ENCODE measurements at regions not wholly inside any gene's neighbourhood (a gene's known extent, or its start where the extent isn't known, plus 50 kb on each side); places are given as distances from the start of the nearest gene placed in this dataset.
"Not testable (repeated sequence)": the region's sequence is repeated elsewhere in the genome, so short reads cannot be mapped to it uniquely, and the experiment has no call there.

- DNase-seq, result no peak
Observed at GRCh38 chr16:11416228-11417001, 71.2 kb downstream of the RMI2 start.

- no peak for DNase-seq
Observed at GRCh38 chr16:11417487-11417886, 72.2 kb downstream of the RMI2 start.

GRCh38 chr16:11418506-11418905 is 73.2 kb downstream of the RMI2 start:
- DNase-seq, result no peak

GRCh38 chr16:11420067-11420466 is 74.8 kb downstream of the RMI2 start:
- not testable (repeated sequence) for DNase-seq

GRCh38 chr16:11420895-11421294 is 75.6 kb downstream of the RMI2 start:
- DNase-seq, result no peak

GRCh38 chr16:11422381-11423314 is 77.4 kb downstream of the RMI2 start:
- DNase-seq, result no peak

- DNase-seq, result no peak
Observed at GRCh38 chr16:11423315-11424117, 78.3 kb downstream of the RMI2 start.

- no peak for DNase-seq
Observed at GRCh38 chr16:11424118-11424460, 78.8 kb downstream of the RMI2 start.

GRCh38 chr16:11425140-11425539 is 79.9 kb downstream of the RMI2 start:
- no peak for DNase-seq

GRCh38 chr16:11428623-11428953 is 83.3 kb downstream of the RMI2 start:
- no peak for DNase-seq

- no peak for DNase-seq
Observed at GRCh38 chr16:11429123-11429522, 83.9 kb downstream of the RMI2 start.

- DNase-seq, result no peak
Observed at GRCh38 chr16:11429823-11430222, 84.6 kb downstream of the RMI2 start.

GRCh38 chr16:11430601-11431317 is 85.5 kb downstream of the RMI2 start:
- DNase-seq, result no peak

- DNase-seq, result no peak
Observed at GRCh38 chr16:11431915-11432465, 86.7 kb downstream of the RMI2 start.

- no peak for DNase-seq
Observed at GRCh38 chr16:11432856-11433395, 87.7 kb downstream of the RMI2 start.

GRCh38 chr16:11435576-11435975 is 90.3 kb downstream of the RMI2 start:
- DNase-seq, result no peak

- no peak for DNase-seq
Observed at GRCh38 chr16:11437069-11437468, 91.8 kb downstream of the RMI2 start.

- no peak for DNase-seq
Observed at GRCh38 chr16:11439790-11440656, 94.8 kb downstream of the RMI2 start.

- no peak for DNase-seq
Observed at GRCh38 chr16:11440657-11441012, 95.4 kb downstream of the RMI2 start.

- no peak for DNase-seq
Observed at GRCh38 chr16:11445486-11445885, 100.2 kb downstream of the RMI2 start.
